Activated T-helper 1 cell treated with anti-CD3 and anti-CD28 coated beads, Interleukin-12 subunit alpha, Interleukin-12 subunit beta, Interleukin-2, Interleukin-4 antibody, amounts not matched to agents 30 ng/mL and 10 ng/mL and 1 ng/mL, durations not matched to agents 14 hours and 24 hours and 36 hours (primary cell): ENCODE measurements at regions not wholly inside any gene's neighbourhood (a gene's known extent, or its start where the extent isn't known, plus 50 kb on each side); places are given as distances from the start of the nearest gene placed in this dataset.
A peak's percentile ranks its signal among the peaks of the same experiment; 100 is the strongest.
"Not testable (repeated sequence)": the region's sequence is repeated elsewhere in the genome, so short reads cannot be mapped to it uniquely, and the experiment has no call there.

Experiments
- DNase-seq: peaks from one replicate; pipeline ENCODE4 v3.0.0; 2021; ENCODE audit warnings: low spot score
- H3K27ac Mint-ChIP-seq: one replicate; pipeline ENCODE4 v1.8.0; 2021; ENCODE audit warnings: mild to moderate bottlenecking, mixed read lengths
- H3K27me3 Mint-ChIP-seq: one replicate; pipeline ENCODE4 v1.8.0; 2022; ENCODE audit warnings: mild to moderate bottlenecking, moderate library complexity, mixed read lengths; ENCODE audit not compliant: insufficient read depth
- H3K36me3 Mint-ChIP-seq: one replicate; pipeline ENCODE4 v1.8.0; 2021; ENCODE audit warnings: low read depth, mixed read lengths
- H3K4me1 Mint-ChIP-seq: one replicate; pipeline ENCODE4 v1.8.0; 2021; ENCODE audit warnings: low read depth, mixed read lengths
- H3K4me3 Mint-ChIP-seq: one replicate; pipeline ENCODE4 v1.8.0; 2021; ENCODE audit warnings: mild to moderate bottlenecking, moderate library complexity, mixed read lengths
- H3K9me3 Mint-ChIP-seq: one replicate; pipeline ENCODE4 v1.8.0; 2021; ENCODE audit warnings: mixed read lengths
- intact Hi-C: fragments of 100-400 bp; cut with micrococcal nuclease; formaldehyde crosslinking; loops from one replicate; pipeline ENCODE4 v1.15.1; 2024

DNA sequence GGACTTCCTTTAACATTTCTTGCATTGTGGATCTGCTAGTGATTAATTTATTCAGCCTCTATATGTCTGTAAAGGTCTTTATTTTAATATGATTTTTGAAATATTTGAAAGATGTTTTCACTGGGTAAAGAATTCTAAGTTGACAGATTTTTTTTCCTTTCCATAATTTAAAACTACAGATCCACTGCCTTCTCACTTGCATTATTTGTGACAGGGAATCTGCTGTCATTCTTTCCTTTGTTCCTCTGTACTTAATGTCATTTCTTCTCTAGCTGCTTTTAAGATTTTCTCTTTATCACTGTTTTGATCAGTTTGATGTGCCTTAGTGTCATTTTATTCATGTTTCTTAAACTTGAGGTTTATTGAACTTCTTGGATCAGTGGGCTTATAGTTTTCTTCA lies 159.9 kb downstream of the CYB561 start:
- intact Hi-C loops, result no loop called here
- H3K4me1 Mint-ChIP-seq, result no peaks in the 10 kb centered on the region
- H3K4me3 Mint-ChIP-seq, result no peak overlapping the region
- H3K27ac Mint-ChIP-seq, result no peak overlapping the region
- no peaks in the 10 kb centered on the region for H3K36me3 Mint-ChIP-seq
- peaks cover 22% of the 10 kb centered on the region for H3K9me3 Mint-ChIP-seq
- H3K27me3 Mint-ChIP-seq, result peaks cover 2% of the 10 kb centered on the region
- no peak for DNase-seq

DNA sequence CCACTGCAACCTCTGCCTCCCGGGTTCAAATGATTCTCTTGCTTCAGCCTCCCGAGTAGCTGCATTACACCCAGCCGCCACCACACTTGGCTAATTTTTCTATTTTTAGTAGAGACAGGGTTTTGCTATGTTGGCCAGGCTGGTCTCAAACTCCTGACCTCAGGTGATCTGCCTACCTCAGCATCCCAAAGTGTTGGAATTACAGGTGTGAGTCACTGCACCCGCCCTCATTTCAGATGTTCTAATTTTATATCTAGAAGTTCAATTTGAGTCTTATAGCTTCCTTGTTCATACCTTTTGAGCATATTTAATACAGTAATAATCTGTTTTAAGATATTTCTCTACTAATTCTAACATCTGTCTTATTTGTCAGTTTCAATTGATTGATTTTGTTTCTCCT lies 159.1 kb downstream of the CYB561 start:
- H3K4me1 Mint-ChIP-seq, H3K27me3 Mint-ChIP-seq, H3K4me3 Mint-ChIP-seq, DNase-seq, H3K27ac Mint-ChIP-seq, H3K36me3 Mint-ChIP-seq, intact Hi-C loops: not testable (repeated sequence)
- H3K9me3 Mint-ChIP-seq, result peaks cover 22% of the 10 kb centered on the region

- no peak for DNase-seq
- Mint-ChIP-seq H3K4me3 (no peak overlapping the region), H3K4me1 (no peaks in the 10 kb centered on the region), H3K36me3 (no peaks in the 10 kb centered on the region), H3K27me3 (no peaks in the 10 kb centered on the region), H3K27ac (no peak overlapping the region), H3K9me3 (peaks cover 20% of the 10 kb centered on the region)
- intact Hi-C loops, result no loop called here
Observed at GRCh38 chr17:63289931-63290330, 156.2 kb downstream of the CYB561 start.

- Mint-ChIP-seq H3K4me3 (no peak overlapping the region), H3K27ac (no peak overlapping the region), H3K4me1 (no peaks in the 10 kb centered on the region), H3K9me3 (peaks cover 16% of the 10 kb centered on the region), H3K27me3 (no peaks in the 10 kb centered on the region), H3K36me3 (no peaks in the 10 kb centered on the region)
- no peak for DNase-seq
- intact Hi-C loops, result no loop called here
Observed at GRCh38 chr17:63290351-63290750, 155.8 kb downstream of the CYB561 start.

- Mint-ChIP-seq H3K36me3 (no peaks in the 10 kb centered on the region), H3K4me1 (no peaks in the 10 kb centered on the region), H3K4me3 (no peak overlapping the region), H3K27me3 (no peaks in the 10 kb centered on the region), H3K27ac (no peak overlapping the region), H3K9me3 (peaks cover 12% of the 10 kb centered on the region)
- no peak for DNase-seq
- intact Hi-C loops, result no loop called here
Observed at GRCh38 chr17:63290784-63291183, 155.3 kb downstream of the CYB561 start.

GRCh38 chr17:63291258-63291657 lies 154.8 kb downstream of the CYB561 start:
- Mint-ChIP-seq H3K9me3 (peaks cover 13% of the 10 kb centered on the region), H3K27ac (no peak overlapping the region), H3K36me3 (no peaks in the 10 kb centered on the region), H3K27me3 (no peaks in the 10 kb centered on the region), H3K4me1 (no peaks in the 10 kb centered on the region), H3K4me3 (no peak overlapping the region)
- no peak for DNase-seq
- intact Hi-C loops, result no loop called here

- H3K27me3 Mint-ChIP-seq, result no peaks in the 10 kb centered on the region
- H3K27ac Mint-ChIP-seq, result peak overlapping the region; percentile 24
- peaks cover 16% of the 10 kb centered on the region for H3K9me3 Mint-ChIP-seq
- no peak for DNase-seq
- intact Hi-C loops, result no loop called here
- no peaks in the 10 kb centered on the region for H3K36me3 Mint-ChIP-seq
- H3K4me1 Mint-ChIP-seq, result no peaks in the 10 kb centered on the region
- H3K4me3 Mint-ChIP-seq, result no peak overlapping the region
Observed at GRCh38 chr17:63292421-63292820, 153.7 kb downstream of the CYB561 start.

- no peak for DNase-seq
- intact Hi-C loops, result no loop called here
- H3K36me3 Mint-ChIP-seq, result no peaks in the 10 kb centered on the region
- no peak overlapping the region for H3K27ac Mint-ChIP-seq
- H3K4me3 Mint-ChIP-seq, result no peak overlapping the region
- H3K4me1 Mint-ChIP-seq, result no peaks in the 10 kb centered on the region
- H3K9me3 Mint-ChIP-seq, result peaks cover 17% of the 10 kb centered on the region
- H3K27me3 Mint-ChIP-seq, result no peaks in the 10 kb centered on the region
Observed at GRCh38 chr17:63293323-63294075, 152.6 kb downstream of the CYB561 start.

GRCh38 chr17:63294776-63295175 lies 151.3 kb downstream of the CYB561 start:
- Mint-ChIP-seq H3K27me3 (no peaks in the 10 kb centered on the region), H3K36me3 (peaks cover 3% of the 10 kb centered on the region), H3K4me1 (no peaks in the 10 kb centered on the region), H3K9me3 (peaks cover 21% of the 10 kb centered on the region), H3K27ac (no peak overlapping the region), H3K4me3 (no peak overlapping the region)
- intact Hi-C loops, result no loop called here
- no peak for DNase-seq

- Mint-ChIP-seq H3K4me3 (no peak overlapping the region), H3K4me1 (no peaks in the 10 kb centered on the region), H3K27me3 (peaks cover 1% of the 10 kb centered on the region), H3K36me3 (peaks cover 3% of the 10 kb centered on the region), H3K9me3 (peaks cover 22% of the 10 kb centered on the region), H3K27ac (no peak overlapping the region)
- intact Hi-C loops, result no loop called here
- DNase-seq, result no peak
Observed at GRCh38 chr17:63295288-63295687, 150.8 kb downstream of the CYB561 start.

DNA sequence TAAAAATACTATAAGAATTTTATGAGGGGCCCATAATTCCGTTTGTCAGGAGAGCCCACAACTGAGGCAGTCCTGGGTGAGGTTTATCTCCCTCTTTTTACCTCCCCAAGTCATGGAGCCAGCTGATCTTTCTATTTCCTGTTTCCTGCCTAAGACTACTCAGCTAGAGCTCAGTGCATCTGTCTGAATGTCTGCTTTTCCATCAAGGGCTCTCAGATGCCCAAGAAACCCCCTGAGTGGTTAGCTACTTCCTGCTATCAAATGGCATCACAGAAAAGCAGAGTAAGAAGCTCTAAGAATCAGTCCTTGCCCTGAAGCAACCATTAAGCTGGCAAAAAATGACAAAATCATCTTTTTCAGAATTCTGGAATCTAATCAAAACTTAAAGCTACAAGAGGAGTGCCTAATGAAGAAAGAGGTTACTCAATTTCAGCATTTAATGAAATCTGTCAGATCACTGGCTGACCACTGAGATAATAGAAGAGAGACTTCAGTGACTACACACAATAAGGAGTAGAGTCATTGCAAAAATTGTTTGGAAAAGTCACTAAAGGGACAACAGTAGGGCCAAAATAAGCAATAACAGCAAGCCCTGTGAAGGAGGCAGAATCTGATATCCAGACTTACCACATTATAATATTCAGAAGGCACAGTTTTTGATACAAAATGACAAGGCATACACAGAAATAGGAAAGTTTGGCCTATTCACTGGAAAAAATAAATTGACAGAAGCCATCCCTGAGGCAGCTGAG lies 150.1 kb downstream of the CYB561 start:
- intact Hi-C loops, result no loop called here
- no peak for DNase-seq
- H3K4me3 Mint-ChIP-seq, result no peak overlapping the region
- peaks cover 1% of the 10 kb centered on the region for H3K27me3 Mint-ChIP-seq
- no peak overlapping the region for H3K27ac Mint-ChIP-seq
- H3K36me3 Mint-ChIP-seq, result peaks cover 3% of the 10 kb centered on the region
- peaks cover 25% of the 10 kb centered on the region for H3K9me3 Mint-ChIP-seq
- H3K4me1 Mint-ChIP-seq, result no peaks in the 10 kb centered on the region

GRCh38 chr17:63298916-63299315 lies 147.2 kb downstream of the CYB561 start:
- H3K27ac Mint-ChIP-seq, intact Hi-C loops, H3K4me1 Mint-ChIP-seq, DNase-seq, H3K36me3 Mint-ChIP-seq, H3K4me3 Mint-ChIP-seq, H3K27me3 Mint-ChIP-seq: not testable (repeated sequence)
- H3K9me3 Mint-ChIP-seq, result peaks cover 29% of the 10 kb centered on the region

- no peak overlapping the region for H3K27ac Mint-ChIP-seq
- no peaks in the 10 kb centered on the region for H3K36me3 Mint-ChIP-seq
- peaks cover 12% of the 10 kb centered on the region for H3K9me3 Mint-ChIP-seq
- H3K4me3 Mint-ChIP-seq, result no peak overlapping the region
- DNase-seq, result no peak
- H3K27me3 Mint-ChIP-seq, result peaks cover 1% of the 10 kb centered on the region
- intact Hi-C loops, result no loop called here
- no peaks in the 10 kb centered on the region for H3K4me1 Mint-ChIP-seq
Observed at GRCh38 chr17:63304704-63305261, 141.3 kb downstream of the CYB561 start.
